Activated CD4-positive, alpha-beta T cell treated with anti-CD3 and anti-CD28 coated beads, Interleukin-2, amount 50 U/mL, for 1 hour (primary cell): ENCODE measurements at regions not wholly inside any gene's neighbourhood (a gene's known extent, or its start where the extent isn't known, plus 50 kb on each side); places are given as distances from the start of the nearest gene placed in this dataset.
"Not testable (repeated sequence)": the region's sequence is repeated elsewhere in the genome, so short reads cannot be mapped to it uniquely, and the experiment has no call there.

Experiments
- DNase-seq: peaks from one replicate; pipeline ENCODE4 v3.0.0-alpha.2; 2020

- no peak for DNase-seq
Measured at GRCh38 chr11:116403794-116404461, 368.9 kb downstream of the BUD13 start.

DNA sequence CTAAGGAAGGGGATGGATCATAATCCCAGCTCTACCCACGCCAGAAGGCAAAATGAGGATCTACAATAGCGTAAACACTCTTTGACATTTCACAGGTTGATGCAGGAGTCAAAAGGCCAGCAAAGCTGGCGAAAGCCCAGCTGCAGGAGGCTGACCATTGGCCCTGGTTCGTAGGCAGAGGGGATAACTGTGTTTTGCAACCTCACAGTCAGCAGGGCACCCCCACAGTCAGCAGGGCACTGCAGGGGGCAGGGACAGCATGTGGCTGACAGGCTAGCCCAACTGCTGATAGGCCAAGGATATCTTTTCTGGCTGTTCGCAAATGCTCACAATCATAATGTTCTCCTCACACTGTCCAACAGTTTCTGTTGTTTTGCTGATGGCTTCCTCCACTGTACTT lies 372.7 kb downstream of the BUD13 start:
- DNase-seq: no peak

- no peak for DNase-seq
Measured at GRCh38 chr11:116397602-116398084, 375.1 kb downstream of the BUD13 start.

DNA sequence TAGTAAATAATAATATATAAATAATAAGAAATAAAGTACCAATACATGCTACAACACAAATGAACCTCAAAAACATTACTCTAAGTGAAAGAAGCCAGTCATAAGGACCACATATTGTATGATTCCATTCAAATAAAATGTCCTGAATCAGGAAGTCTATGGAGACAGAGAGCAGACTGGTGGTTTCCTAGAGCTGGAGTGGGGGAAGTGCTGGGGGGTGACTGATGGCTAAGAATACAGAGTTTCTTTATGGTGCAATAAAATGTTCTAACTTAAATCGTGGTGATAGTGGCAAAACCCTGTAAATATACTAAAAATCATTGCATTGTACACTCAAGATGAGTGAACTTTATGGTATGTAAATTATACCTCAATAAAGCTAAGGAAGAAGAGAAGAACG lies 376.5 kb downstream of the BUD13 start:
- no peak for DNase-seq

DNA sequence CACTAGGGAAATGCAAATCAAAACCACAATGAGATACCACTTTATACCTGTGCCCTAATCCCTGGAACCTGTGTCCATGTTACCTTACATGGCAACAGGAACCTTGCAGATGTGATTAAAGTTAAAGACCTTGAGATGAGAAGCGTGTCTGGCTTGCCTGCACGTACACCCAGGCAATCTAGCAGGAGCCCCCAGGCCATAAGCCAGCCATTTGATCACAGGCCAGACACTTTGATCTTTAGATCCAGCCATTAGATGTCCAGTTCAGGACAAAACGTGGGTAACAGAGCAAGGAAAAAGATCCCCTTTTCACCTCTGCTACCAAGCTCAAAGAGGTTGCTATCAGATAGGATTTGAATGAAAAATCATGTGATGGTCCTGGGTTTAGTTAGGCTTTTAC lies 378.8 kb downstream of the BUD13 start:
- no peak for DNase-seq

DNA sequence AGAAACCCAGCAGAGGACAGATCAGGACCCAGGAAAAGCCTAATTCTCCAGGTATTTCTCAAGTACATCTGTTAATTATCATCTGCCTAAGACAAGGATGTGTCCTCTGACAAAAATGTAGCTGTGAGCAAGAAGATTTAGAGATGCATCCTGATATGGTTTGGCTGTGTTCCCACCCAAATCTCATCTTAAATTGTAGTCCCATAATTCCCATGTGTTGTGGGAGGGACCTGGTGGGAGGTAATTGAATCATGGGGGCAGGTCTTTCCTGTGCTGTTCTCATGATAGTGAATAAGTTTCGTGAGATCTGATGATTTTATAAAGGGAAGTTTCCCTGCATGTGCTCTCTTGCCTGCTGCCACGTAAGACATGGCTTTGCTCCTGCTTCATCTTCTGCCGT lies 381.8 kb downstream of the BUD13 start:
- no peak for DNase-seq

- no peak for DNase-seq
Measured at GRCh38 chr11:116388146-116388545, 384.6 kb downstream of the BUD13 start.

GRCh38 chr11:116387641-116388040 lies 385.1 kb downstream of the BUD13 start:
- DNase-seq: no peak

- no peak for DNase-seq
Measured at GRCh38 chr11:116386118-116386699, 386.6 kb downstream of the BUD13 start.

GRCh38 chr11:116384876-116385275 lies 387.9 kb downstream of the BUD13 start:
- DNase-seq: no peak

DNA sequence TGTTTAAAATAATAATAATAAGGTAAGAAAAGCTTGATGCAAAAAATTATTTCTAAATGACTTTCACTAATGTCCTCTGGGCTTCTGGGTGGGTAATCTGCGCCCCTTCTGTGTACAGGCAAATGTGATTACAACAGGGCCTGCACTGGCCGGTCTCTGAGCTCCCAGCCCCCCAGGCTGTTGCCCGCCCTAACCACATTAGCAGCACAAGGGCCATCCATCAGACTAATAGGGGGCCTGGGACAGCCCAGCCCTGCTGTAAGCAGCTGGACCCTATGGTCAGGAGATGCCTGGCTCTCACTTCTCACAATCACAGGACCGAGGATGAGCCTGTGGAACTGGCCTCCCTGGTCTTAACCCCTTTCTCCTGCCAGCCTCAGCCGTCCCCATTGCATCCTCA lies 388.4 kb downstream of the BUD13 start:
- no peak for DNase-seq

GRCh38 chr11:116379185-116379828 lies 393.5 kb downstream of the BUD13 start:
- no peak for DNase-seq

DNA sequence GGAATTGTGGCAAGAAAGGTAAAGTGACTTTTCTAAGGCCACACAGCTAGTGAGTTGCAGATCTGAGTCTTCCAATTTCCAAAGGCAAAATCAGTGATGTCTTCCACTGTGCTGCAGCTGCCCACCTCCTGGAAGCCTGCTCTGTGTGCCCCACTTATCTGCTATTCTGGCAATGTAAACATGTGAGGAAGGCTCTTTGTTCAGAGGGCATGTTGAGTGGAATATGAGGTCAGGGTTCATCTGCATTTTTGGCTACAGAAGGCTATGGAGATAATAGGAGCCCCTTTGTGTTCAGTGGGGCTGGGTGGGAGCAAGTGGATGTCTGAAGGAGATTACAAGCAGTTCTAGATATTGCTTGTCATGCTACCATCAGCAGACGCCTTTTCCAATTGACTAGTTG lies 396.2 kb downstream of the BUD13 start:
- no peak for DNase-seq

- no peak for DNase-seq
Measured at GRCh38 chr11:116376054-116376453, 396.7 kb downstream of the BUD13 start.

GRCh38 chr11:116375221-116375620 lies 397.6 kb downstream of the BUD13 start:
- DNase-seq: no peak

GRCh38 chr11:116374085-116374484 lies 398.7 kb downstream of the BUD13 start:
- no peak for DNase-seq

DNA sequence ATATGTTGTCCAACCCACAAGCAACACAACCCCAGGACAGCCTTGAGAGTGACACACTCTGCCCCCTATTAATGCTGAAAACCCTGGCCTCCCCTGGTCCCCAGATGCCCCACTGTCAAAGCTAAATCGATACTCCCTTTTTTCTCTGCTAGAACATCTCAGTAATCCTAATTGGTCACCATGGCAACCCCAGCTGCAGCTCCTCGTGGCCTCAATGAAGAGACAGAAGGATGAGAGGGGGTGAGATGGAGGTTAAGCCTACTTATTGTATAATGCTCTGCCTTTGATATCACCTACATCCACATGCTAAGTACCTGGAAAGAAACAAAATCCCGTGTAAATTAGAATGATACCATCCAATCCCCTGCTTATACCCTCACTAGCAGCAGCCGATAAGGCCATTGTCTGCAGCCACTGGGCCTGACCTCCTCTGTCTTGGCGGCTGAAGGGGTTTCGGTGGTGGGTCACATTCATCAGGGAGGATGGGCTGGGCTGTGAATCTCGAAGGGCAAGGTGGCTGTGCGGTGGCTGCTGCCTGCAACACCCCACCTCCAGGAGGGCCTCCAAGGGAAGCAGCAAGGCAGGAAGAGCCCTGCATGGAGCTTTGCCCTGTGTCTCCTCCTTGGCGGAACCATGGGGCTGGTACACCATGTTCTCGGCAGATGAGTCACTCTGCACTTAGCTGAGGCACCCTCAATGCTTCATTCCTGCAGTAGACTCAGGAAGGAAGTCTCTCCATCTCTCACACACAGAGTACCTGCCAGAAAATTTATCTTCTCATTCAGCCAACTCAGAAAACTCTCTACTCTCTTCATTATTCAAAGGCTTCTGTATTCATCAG lies 399.5 kb downstream of the BUD13 start:
- no peak for DNase-seq

DNA sequence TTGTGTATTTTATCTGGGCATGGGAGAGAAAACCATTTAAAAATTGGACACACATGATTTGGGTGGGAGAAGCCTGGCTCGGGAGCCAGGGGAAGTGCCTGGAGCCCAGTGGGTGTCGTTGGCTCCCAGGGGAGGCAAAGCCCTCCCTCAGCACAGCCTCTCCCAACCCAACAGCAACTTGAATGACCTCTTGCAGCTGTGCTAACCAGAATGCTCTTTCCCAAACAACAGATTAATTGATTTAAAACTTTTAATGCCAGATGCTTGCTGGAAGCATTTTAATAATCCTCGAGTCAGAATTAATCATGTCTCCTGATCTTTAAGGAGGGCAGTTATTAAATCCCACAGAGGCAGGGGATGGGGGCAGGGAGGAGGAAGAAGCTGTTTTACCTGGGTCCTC lies 401.6 kb downstream of the BUD13 start:
- DNase-seq: no peak

DNA sequence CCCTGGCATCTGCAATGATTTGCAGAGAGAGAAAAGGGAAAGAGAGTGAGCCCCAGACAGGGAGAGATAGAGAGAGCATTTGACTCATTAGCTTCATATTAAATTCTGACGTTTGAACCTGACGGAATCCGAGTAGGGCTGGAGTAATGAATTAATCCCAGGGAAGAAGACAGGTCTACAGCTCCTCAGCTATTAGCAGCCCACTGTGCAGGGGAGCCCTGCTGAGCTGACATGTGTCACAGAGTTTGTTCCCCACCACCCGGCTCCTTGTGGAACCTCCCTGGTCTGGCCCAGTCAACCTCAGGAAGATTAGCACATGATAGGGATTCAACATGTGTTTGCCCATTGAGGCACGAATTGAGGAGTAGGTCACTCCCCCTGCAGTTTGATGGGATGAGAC lies 404.0 kb downstream of the BUD13 start:
- no peak for DNase-seq

DNA sequence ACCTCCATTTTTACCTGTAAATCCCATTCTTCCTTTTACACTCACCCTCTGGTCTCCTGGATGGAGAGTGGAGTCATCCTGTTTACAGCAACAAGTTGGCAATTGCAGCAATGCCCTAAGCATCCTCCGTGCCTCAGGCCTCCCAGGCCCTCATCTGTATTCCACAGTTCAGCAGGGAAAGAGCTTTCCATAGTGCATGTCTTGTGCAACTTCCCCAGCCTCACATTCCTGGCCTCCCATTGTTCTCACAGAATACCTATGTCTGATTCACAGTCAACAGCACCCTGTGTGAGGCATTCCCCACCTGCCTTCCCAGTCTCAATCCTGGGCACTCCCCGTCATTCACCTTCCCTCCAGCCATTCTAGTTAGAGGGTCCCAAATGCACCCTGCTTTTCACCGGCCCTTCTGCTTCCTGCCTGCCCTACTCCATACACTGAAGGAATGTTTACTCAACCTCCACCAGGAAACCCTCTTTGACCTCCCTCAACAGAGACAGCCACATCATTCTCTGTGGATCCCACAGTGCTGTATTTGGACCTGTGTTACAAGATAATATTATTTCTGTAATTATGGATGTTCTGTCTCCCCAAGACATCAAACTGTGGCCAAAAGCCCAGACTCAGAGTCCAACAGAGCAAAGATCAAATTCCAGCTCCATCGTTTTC lies 405.7 kb downstream of the BUD13 start:
- no peak for DNase-seq

DNA sequence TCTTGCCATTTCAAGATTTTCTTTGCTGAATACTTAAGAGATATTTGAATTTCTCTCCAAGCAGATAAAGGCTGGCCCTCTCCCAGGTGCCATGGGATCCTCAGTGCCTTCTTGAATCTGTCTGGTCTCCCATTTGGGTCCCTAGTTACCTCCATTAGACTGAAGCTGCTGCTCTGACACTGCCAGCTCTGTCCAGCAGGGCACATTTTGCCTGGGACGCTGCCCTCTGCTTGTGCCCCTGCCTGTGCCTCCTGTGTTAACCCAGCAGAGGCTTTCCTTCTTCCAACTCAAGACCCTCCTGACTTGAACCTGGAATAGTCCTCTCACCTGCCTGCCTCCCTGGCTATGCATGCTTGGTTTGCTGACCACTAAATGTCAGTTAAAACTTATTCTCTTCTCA lies 406.3 kb downstream of the BUD13 start:
- DNase-seq: no peak

- DNase-seq: not testable (repeated sequence)
Measured at GRCh38 chr11:116364925-116365324, 407.9 kb downstream of the BUD13 start.

DNA sequence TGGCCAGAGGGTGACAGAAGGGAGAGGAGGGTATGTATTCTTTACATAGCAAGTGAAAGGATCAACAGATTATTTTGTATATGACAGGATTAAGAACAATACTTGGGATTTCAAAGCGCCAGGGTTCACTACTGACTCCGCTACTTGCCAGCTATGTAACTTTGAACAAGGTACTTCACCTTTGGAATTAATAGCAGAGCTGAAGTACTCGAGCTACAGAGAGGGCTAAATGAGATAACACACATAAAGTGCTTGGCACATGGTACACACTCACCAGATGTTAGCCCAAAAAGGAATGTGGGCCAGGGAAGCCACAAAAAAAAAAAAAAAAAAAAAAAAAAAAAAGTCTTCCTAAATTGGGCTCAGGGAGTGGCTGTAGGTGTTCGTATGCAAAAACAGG lies 408.4 kb downstream of the BUD13 start:
- no peak for DNase-seq
